Progenitor cell of endocrine pancreas (in vitro differentiated cells): ENCODE measurements at regions not wholly inside any gene's neighbourhood (a gene's known extent, or its start where the extent isn't known, plus 50 kb on each side); places are given as distances from the start of the nearest gene placed in this dataset.

Experiments used
- DNase-seq: peaks from one replicate; pipeline ENCODE4 v3.0.0; 2021; ENCODE audit warnings: low spot score; ENCODE audit not compliant: unreplicated experiment
- H3K27ac Mint-ChIP-seq: 2 replicates; pipeline ENCODE4 v1.8.0; 2021; ENCODE audit warnings: mild to moderate bottlenecking, moderate library complexity, mixed read lengths
- H3K27me3 Mint-ChIP-seq: 2 replicates; pipeline ENCODE4 v1.8.0; 2021; ENCODE audit warnings: mixed read lengths
- H3K36me3 Mint-ChIP-seq: 2 replicates; pipeline ENCODE4 v1.8.0; 2022; ENCODE audit warnings: mixed read lengths; ENCODE audit not compliant: insufficient read depth
- H3K4me1 Mint-ChIP-seq: 2 replicates; pipeline ENCODE4 v1.8.0; 2021; ENCODE audit warnings: low read depth, mixed read lengths
- H3K4me3 Mint-ChIP-seq: 2 replicates; pipeline ENCODE4 v1.8.0; 2021; ENCODE audit warnings: low read depth, mild to moderate bottlenecking, moderate library complexity, mixed read lengths
- H3K9me3 Mint-ChIP-seq: 2 replicates; pipeline ENCODE4 v1.8.0; 2021; ENCODE audit warnings: low read depth, mixed read lengths
- TF ChIP-seq, protein P1 (sequence below): fragments of 200-600 bp; sonication (generic); IDR thresholded peaks from one replicate; pipeline ENCODE4 v1.5.0; 2021; ENCODE audit warnings: antibody characterized with exemption, mild to moderate bottlenecking; ENCODE audit not compliant: unreplicated experiment

DNA sequence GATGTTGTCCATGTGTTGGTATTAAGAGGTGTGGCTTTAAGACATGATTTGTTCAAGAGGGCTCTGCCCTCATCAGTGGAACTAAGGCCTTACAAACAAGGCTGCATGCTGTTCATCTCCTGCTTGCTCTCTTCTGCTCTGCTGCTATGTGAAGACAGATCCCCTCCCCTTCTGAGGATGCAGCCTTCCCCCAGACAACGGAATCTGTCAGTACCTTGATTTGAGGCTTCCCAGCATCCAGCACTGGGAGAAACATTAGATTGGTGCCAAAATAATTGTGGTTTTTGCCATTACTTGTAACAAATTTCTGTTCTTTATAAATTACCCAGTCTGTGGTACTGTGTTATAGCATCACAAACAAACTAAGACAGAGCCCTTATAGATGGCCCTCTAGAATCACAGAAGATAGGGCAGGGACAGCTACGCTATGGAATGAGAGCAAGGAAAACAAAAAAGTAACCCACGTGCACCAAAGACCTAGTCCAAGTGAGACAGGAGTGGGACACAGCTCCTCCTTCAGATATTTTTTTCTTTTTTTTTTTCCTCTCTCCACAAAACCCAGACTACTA is 151.5 kb upstream of the RXFP2 start:
- TF ChIP-seq, protein P1, sequence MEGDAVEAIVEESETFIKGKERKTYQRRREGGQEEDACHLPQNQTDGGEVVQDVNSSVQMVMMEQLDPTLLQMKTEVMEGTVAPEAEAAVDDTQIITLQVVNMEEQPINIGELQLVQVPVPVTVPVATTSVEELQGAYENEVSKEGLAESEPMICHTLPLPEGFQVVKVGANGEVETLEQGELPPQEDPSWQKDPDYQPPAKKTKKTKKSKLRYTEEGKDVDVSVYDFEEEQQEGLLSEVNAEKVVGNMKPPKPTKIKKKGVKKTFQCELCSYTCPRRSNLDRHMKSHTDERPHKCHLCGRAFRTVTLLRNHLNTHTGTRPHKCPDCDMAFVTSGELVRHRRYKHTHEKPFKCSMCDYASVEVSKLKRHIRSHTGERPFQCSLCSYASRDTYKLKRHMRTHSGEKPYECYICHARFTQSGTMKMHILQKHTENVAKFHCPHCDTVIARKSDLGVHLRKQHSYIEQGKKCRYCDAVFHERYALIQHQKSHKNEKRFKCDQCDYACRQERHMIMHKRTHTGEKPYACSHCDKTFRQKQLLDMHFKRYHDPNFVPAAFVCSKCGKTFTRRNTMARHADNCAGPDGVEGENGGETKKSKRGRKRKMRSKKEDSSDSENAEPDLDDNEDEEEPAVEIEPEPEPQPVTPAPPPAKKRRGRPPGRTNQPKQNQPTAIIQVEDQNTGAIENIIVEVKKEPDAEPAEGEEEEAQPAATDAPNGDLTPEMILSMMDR, result no peak
- Mint-ChIP-seq H3K4me3 (peak overlapping the region; percentile 45), H3K36me3 (peaks cover 4% of the 10 kb centered on the region), H3K27ac (peak overlapping the region; percentile 94), H3K9me3 (peaks cover 11% of the 10 kb centered on the region), H3K27me3 (no peaks in the 10 kb centered on the region), H3K4me1 (peaks cover 43% of the 10 kb centered on the region)
- DNase-seq, result no peak

- Mint-ChIP-seq H3K9me3 (peaks cover 6% of the 10 kb centered on the region), H3K27ac (peak overlapping the region; percentile 94), H3K36me3 (peaks cover 1% of the 10 kb centered on the region), H3K4me3 (peak overlapping the region; percentile 45), H3K4me1 (peaks cover 43% of the 10 kb centered on the region), H3K27me3 (peaks cover 2% of the 10 kb centered on the region)
- TF ChIP-seq, protein P1, result no peak
- DNase-seq, result no peak
Observed at GRCh38 chr13:31588316-31588715, 151.0 kb upstream of the RXFP2 start.

GRCh38 chr13:31588893-31589292 is 150.4 kb upstream of the RXFP2 start:
- Mint-ChIP-seq H3K27me3 (peaks cover 7% of the 10 kb centered on the region), H3K4me3 (no peak overlapping the region), H3K36me3 (peaks cover 1% of the 10 kb centered on the region), H3K4me1 (peaks cover 43% of the 10 kb centered on the region), H3K9me3 (peaks cover 6% of the 10 kb centered on the region), H3K27ac (peak overlapping the region; percentile 94)
- no peak for DNase-seq
- TF ChIP-seq, protein P1, result no peak

DNA sequence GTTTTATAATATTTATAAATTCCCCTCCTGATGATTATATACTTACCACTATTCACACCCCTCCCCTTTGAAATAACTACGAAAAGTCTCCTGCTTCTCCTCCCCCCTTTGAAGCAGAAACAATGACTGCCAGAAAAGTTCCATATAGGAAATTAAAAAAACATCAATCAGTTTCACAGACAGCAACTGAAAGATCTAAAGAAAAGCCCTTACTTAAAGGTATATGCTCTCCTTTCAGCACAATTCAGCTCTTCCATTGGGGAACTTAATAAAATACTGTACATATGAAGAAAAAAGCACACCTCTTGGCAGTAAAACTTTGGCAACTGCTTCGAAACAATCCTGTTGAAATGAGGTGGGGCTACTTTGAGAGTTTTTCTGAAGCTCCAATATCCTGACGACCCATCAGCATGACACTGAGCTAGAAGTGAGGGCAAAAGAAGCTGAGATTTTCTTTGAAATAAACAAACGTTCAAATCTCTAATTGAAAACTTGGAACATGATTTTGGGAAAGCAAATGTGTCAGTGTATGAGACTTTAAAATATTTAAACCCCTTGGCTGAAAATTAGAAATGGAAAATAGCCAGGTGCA is 147.6 kb upstream of the RXFP2 start:
- H3K27me3 Mint-ChIP-seq, result peaks cover 7% of the 10 kb centered on the region
- no peaks in the 10 kb centered on the region for H3K36me3 Mint-ChIP-seq
- peak overlapping the region; percentile 17 for H3K27ac Mint-ChIP-seq
- peaks cover 41% of the 10 kb centered on the region for H3K4me1 Mint-ChIP-seq
- no peak for DNase-seq
- H3K9me3 Mint-ChIP-seq, result no peaks in the 10 kb centered on the region
- H3K4me3 Mint-ChIP-seq, result no peak overlapping the region
- TF ChIP-seq, protein P1, result no peak

- Mint-ChIP-seq H3K4me3 (no peak overlapping the region), H3K36me3 (no peaks in the 10 kb centered on the region), H3K27me3 (peaks cover 7% of the 10 kb centered on the region), H3K9me3 (no peaks in the 10 kb centered on the region), H3K27ac (no peak overlapping the region), H3K4me1 (peaks cover 19% of the 10 kb centered on the region)
- TF ChIP-seq, protein P1, result no peak
- DNase-seq, result no peak
Observed at GRCh38 chr13:31594056-31594455, 145.3 kb upstream of the RXFP2 start.
